ENCODE measurements at regions not wholly inside any gene's neighbourhood (a gene's known extent, or its start where the extent isn't known, plus 50 kb on each side); places are given as distances from the start of the nearest gene placed in this dataset.

GRCh38 chr5:121797681-121798518 lies 53.8 kb upstream of the FTMT start:
- TF ChIP-seq CTCF (IDR thresholded peaks at IDR 0.05; ENCODE audit: borderline replicate concordance, extremely low read depth, low read length, poor library complexity, severe bottlenecking), result no peak
- TF ChIP-seq EZH2 (IDR thresholded peaks at IDR 0.05; ENCODE audit: borderline replicate concordance, low read depth, low read length, severe bottlenecking), result no peak
